ENCODE measurements at regions not wholly inside any gene's neighbourhood (a gene's known extent, or its start where the extent isn't known, plus 50 kb on each side); places are given as distances from the start of the nearest gene placed in this dataset.

GRCh38 chr13:86445672-86446071 is 646.5 kb upstream of the SLITRK6 start:
- CTCF ChIA-PET (ENCODE audit: low intra/inter-chr PET ratio, low total read pairs): no interaction called here

More at GRCh38 chr13:86445672-86446071, 646.5 kb upstream of the SLITRK6 start:
- H3K4me1 ChIP-seq (ENCODE audit: insufficient read depth, low read length): no peaks in the 10 kb centered on the region
- intact Hi-C loops (cut with micrococcal nuclease; ENCODE audit: unreplicated experiment) (no loop called here), in situ Hi-C loops (cut with HindIII; ENCODE audit: extremely low pct_ligation_motif_present, low pct_unique_long_range_greater_than_20kb) (no loop called here)
- no peaks in the 10 kb centered on the region for H4K20me1 ChIP-seq (ENCODE audit: insufficient read depth, low read length)
- H3K9me3 ChIP-seq (ENCODE audit: low read length): no peaks in the 10 kb centered on the region
- 8% methylated on average over 3 of the region's 3 CpGs for WGBS (ENCODE audit: low lambda C conversion rate)
- H3K4me2 ChIP-seq (ENCODE audit: low read depth, low read length): no peak overlapping the region
- no peak overlapping the region for H3K9ac ChIP-seq (ENCODE audit: insufficient read depth, low read depth, low read length)
- no peaks in the 10 kb centered on the region for H3K27me3 ChIP-seq (ENCODE audit: control insufficient read depth in 1 of 2, insufficient read depth in 2 of 2, low read length in 2 of 2)
- no peak overlapping the region for H3K27ac ChIP-seq (ENCODE audit: extremely low read length, insufficient read depth, low read length)
- H3K36me3 ChIP-seq (replicated peaks in 1 of 2; ENCODE audit: control insufficient read depth in 1 of 2, insufficient read depth in 2 of 2, low read length in 2 of 2): no peaks in the 10 kb centered on the region
- H3K79me2 ChIP-seq (ENCODE audit: insufficient read depth, low read length): no peaks in the 10 kb centered on the region
- BruUV-seq (replicated peaks): no TSS peak
- DNase-seq (ENCODE audit: low spot score): no peak
- no peak overlapping the region for H3K4me3 ChIP-seq (replicated peaks in 1 of 3; ENCODE audit: insufficient read depth in 1 of 3, low read depth in 2 of 3, low read length in 3 of 3)
- POLR2A ChIA-PET: no interaction called here
- ATAC-seq: no peak
- FAIRE-seq: no peak
- no peak overlapping the region for H2AFZ ChIP-seq (ENCODE audit: low read length)
- no peak for TF ChIP-seq ETV5 (CRISPR knock-in tag; IDR thresholded peaks at IDR 0.05; ENCODE audit: borderline replicate concordance)
- no peak for TF ChIP-seq SPEN (CRISPR knock-in tag; IDR thresholded peaks at IDR 0.05; ENCODE audit: low read depth)
- TF ChIP-seq ZNF407 (CRISPR knock-in tag; IDR thresholded peaks at IDR 0.05; ENCODE audit: not compliant biosample characterization): no peak
- TF ChIP-seq FOXM1 (CRISPR knock-in tag; IDR thresholded peaks at IDR 0.05): no peak
- TF ChIP-seq MIER3 (CRISPR knock-in tag; IDR thresholded peaks at IDR 0.05; ENCODE audit: borderline replicate concordance): no peak
- TF ChIP-seq ZNF207 (IDR thresholded peaks at IDR 0.05; ENCODE audit: borderline replicate concordance): no peak
- TF ChIP-seq FOSL2 (CRISPR knock-in tag; IDR thresholded peaks at IDR 0.05): no peak
- TF ChIP-seq ZNF597 (CRISPR knock-in tag; IDR thresholded peaks at IDR 0.05): no peak

Measured in HepG2 (cell line).